H1 (cell line): ENCODE measurements at regions not wholly inside any gene's neighbourhood (a gene's known extent, or its start where the extent isn't known, plus 50 kb on each side); places are given as distances from the start of the nearest gene placed in this dataset.

Experiments
- GABPA ChIP-seq: IDR thresholded peaks from 2 replicates; pipeline ENCODE4 v1.6.1; 2011; ENCODE audit warnings: mild to moderate bottlenecking, low read length, moderate library complexity, borderline replicate concordance; ENCODE audit not compliant: insufficient read depth
- HDAC2 ChIP-seq, 2 experiments: fragments of 300-600 bp in 1 of 2; sonication (generic) in 1 of 2; IDR thresholded peaks; 2 replicates each; pipeline ENCODE4 v1.6.1; 2011 to 2012; ENCODE audit warnings: low read depth in 2 of 2, low read length in 2 of 2, mild to moderate bottlenecking in 2 of 2, moderate library complexity in 2 of 2, borderline replicate concordance in 1 of 2, inconsistent platforms in 1 of 2
- RAD21 ChIP-seq, 2 experiments: IDR thresholded peaks in 1 of 2; conservative IDR thresholded peaks in 1 of 2; 2 replicates each; pipeline ENCODE4 v1.6.1; 2011; ENCODE audit warnings: low read depth in 2 of 2, low read length in 2 of 2, improper control_type of control experiment in 1 of 2, inconsistent platforms in 1 of 2, mild to moderate bottlenecking in 1 of 2, moderate library complexity in 1 of 2
- RXRA ChIP-seq: IDR thresholded peaks from 2 replicates; pipeline ENCODE4 v1.6.1; 2011; ENCODE audit warnings: low read depth, mild to moderate bottlenecking, low read length, moderate library complexity; ENCODE audit not compliant: insufficient read depth

- TF ChIP-seq HDAC2 (IDR thresholded peaks at IDR 0.05; ENCODE audit: borderline replicate concordance in 1 of 2, low read depth in 2 of 2, low read length in 2 of 2): no peak
- no peak for TF ChIP-seq GABPA
- no peak for TF ChIP-seq RAD21 (IDR thresholded peaks at IDR 0.05 in 1 of 2, conservative IDR thresholded peaks at IDR 0.05 in 1 of 2; ENCODE audit: low read depth in 2 of 2, low read length in 2 of 2)
- TF ChIP-seq RXRA: no peak
These were observed 77.1 kb upstream of the WSB1 start (continued) for GRCh38 chr17:27216836-27217235.
